NCI-H146 treated with DMSO at 0.1 percent for 48 hours (cell line): ENCODE measurements at regions not wholly inside any gene's neighbourhood (a gene's known extent, or its start where the extent isn't known, plus 50 kb on each side); places are given as distances from the start of the nearest gene placed in this dataset.

Experiments used
- DNase-seq: peaks from one replicate; lab custom pipeline; 2025; ENCODE audit not compliant: unreplicated experiment; lab: John Stamatoyannopoulos, UW

- DNase-seq: no peak
Measured at GRCh38 chr14:104339361-104339760, 201.0 kb downstream of the KIF26A start.

- no peak for DNase-seq
Measured at GRCh38 chr14:104339829-104340228, 201.4 kb downstream of the KIF26A start.

GRCh38 chr14:104341532-104342434 is 203.4 kb downstream of the KIF26A start:
- no peak for DNase-seq

- no peak for DNase-seq
Measured at GRCh38 chr14:104342435-104343293, 204.3 kb downstream of the KIF26A start.

- DNase-seq: no peak
Measured at GRCh38 chr14:104343294-104343625, 204.9 kb downstream of the KIF26A start.

- DNase-seq: no peak
Measured at GRCh38 chr14:104343690-104344640, 205.6 kb downstream of the KIF26A start.

GRCh38 chr14:104344818-104345620 is 206.6 kb downstream of the KIF26A start:
- no peak for DNase-seq

GRCh38 chr14:104345621-104346462 is 207.5 kb downstream of the KIF26A start:
- no peak for DNase-seq

- DNase-seq: no peak
Measured at GRCh38 chr14:104346608-104347007, 208.2 kb downstream of the KIF26A start.

GRCh38 chr14:104348741-104349140 is 210.4 kb downstream of the KIF26A start:
- no peak for DNase-seq

- no peak for DNase-seq
Measured at GRCh38 chr14:104349950-104350349, 211.6 kb downstream of the KIF26A start.

GRCh38 chr14:104350463-104351185 is 212.2 kb downstream of the KIF26A start:
- no peak for DNase-seq

GRCh38 chr14:104351849-104352492 is 213.6 kb downstream of the KIF26A start:
- DNase-seq: no peak

GRCh38 chr14:104352493-104353220 is 214.3 kb downstream of the KIF26A start:
- no peak for DNase-seq

- DNase-seq: no peak
Measured at GRCh38 chr14:104353221-104353920, 215.0 kb downstream of the KIF26A start.

GRCh38 chr14:104353921-104354701 is 215.7 kb downstream of the KIF26A start:
- no peak for DNase-seq
